IMR-90 (cell line): ENCODE measurements at regions not wholly inside any gene's neighbourhood (a gene's known extent, or its start where the extent isn't known, plus 50 kb on each side); places are given as distances from the start of the nearest gene placed in this dataset.

Experiments
- ATAC-seq: fragments of 200-7000 bp; cut with Tn5 transposase; 2 replicates; pipeline ENCODE4 v1.9.1; 2020; ENCODE audit warnings: low read depth, mild to moderate bottlenecking, moderate library complexity
- BruUV-seq: library from RNA; stranded (reverse); fragments of 400-500 nt; replicated peaks from 2 replicates; lab custom pipeline; 2021; lab: Mats Ljungman, UMichigan
- CTCF ChIA-PET: fragments of 300-600 bp; formaldehyde crosslinking; extraction: SDS; loops from one replicate; lab custom pipeline; 2021; ENCODE audit warnings: antibody characterized with exemption; lab: Yijun Ruan, JAX
- POLR2A ChIA-PET: fragments of 300-600 bp; sonication (Branson Sonifier 250); formaldehyde crosslinking; loops from one replicate; lab custom pipeline; 2022; ENCODE audit warnings: antibody characterized with exemption; ENCODE audit not compliant: unreplicated experiment; lab: Charles Lee
- DNase-seq: peaks from one replicate; pipeline ENCODE4 v3.0.0; 2013
- H2AFZ ChIP-seq: replicated peaks from 2 replicates; pipeline ENCODE3; 2013; ENCODE audit warnings: low read length, mild to moderate bottlenecking; ENCODE audit not compliant: poor library complexity
- H2AK5ac ChIP-seq: 2 replicates; pipeline ENCODE4 v1.6.1; 2013; ENCODE audit warnings: low read depth, low read length, inconsistent platforms
- H2AK9ac ChIP-seq: replicated peaks from 2 replicates; pipeline ENCODE3; 2013; ENCODE audit warnings: mild to moderate bottlenecking, low read depth, low read length, moderate library complexity; ENCODE audit not compliant: poor library complexity
- H2BK120ac ChIP-seq: 2 replicates; pipeline ENCODE4 v1.6.1; 2013; ENCODE audit warnings: low read depth, low read length, inconsistent platforms
- H2BK15ac ChIP-seq: 3 replicates; pipeline ENCODE4 v1.6.1; 2013; ENCODE audit warnings: low read depth, low read length, inconsistent platforms
- H2BK20ac ChIP-seq: 2 replicates; pipeline ENCODE4 v1.6.1; 2013; ENCODE audit warnings: low read depth, mild to moderate bottlenecking, inconsistent platforms, low read length, moderate library complexity
- H2BK5ac ChIP-seq: 2 replicates; pipeline ENCODE4 v1.6.1; 2013; ENCODE audit warnings: mild to moderate bottlenecking, low read depth, low read length, inconsistent platforms; ENCODE audit not compliant: poor library complexity, severe bottlenecking
- H3K14ac ChIP-seq: replicated peaks from 2 replicates; pipeline ENCODE4 v1.6.1; 2013; ENCODE audit warnings: low read depth, low read length, inconsistent platforms
- H3K18ac ChIP-seq: 2 replicates; pipeline ENCODE4 v1.6.1; 2013; ENCODE audit warnings: low read depth, low read length, control low read depth
- H3K23ac ChIP-seq: 2 replicates; pipeline ENCODE4 v1.6.1; 2013; ENCODE audit warnings: low read depth, low read length, inconsistent platforms
- H3K27ac ChIP-seq: 2 replicates; pipeline ENCODE4 v1.5.1; 2013; ENCODE audit warnings: mild to moderate bottlenecking, control low read depth, low read length; ENCODE audit not compliant: insufficient read depth
- H3K27me3 ChIP-seq: 2 replicates; pipeline ENCODE4 v1.6.1; 2013; ENCODE audit warnings: low read length; ENCODE audit not compliant: control insufficient read depth, insufficient read depth
- H3K36me3 ChIP-seq: 2 replicates; pipeline ENCODE4 v1.6.1; 2013; ENCODE audit warnings: low read length, mixed read lengths; ENCODE audit not compliant: control insufficient read depth, insufficient read depth
- H3K4ac ChIP-seq: 2 replicates; pipeline ENCODE4 v1.6.1; 2013; ENCODE audit warnings: low read depth, low read length, inconsistent platforms
- H3K4me1 ChIP-seq: 2 replicates; pipeline ENCODE4 v1.6.1; 2013; ENCODE audit warnings: low read length, mixed read lengths; ENCODE audit not compliant: control insufficient read depth, insufficient read depth
- H3K4me2 ChIP-seq: 2 replicates; pipeline ENCODE4 v1.6.1; 2013; ENCODE audit warnings: low read depth, mild to moderate bottlenecking, control low read depth, low read length, moderate library complexity
- H3K4me3 ChIP-seq: 2 replicates; pipeline ENCODE4 v1.5.1; 2013; ENCODE audit warnings: low read depth, mild to moderate bottlenecking, control low read depth, low read length, moderate library complexity; ENCODE audit not compliant: insufficient read depth
- H3K56ac ChIP-seq: 2 replicates; pipeline ENCODE4 v1.6.1; 2013; ENCODE audit warnings: low read length, inconsistent platforms; ENCODE audit not compliant: insufficient read depth; ENCODE audit errors: extremely low read depth
- H3K79me1 ChIP-seq, 2 experiments: 2 replicates each; pipeline ENCODE4 v1.6.1; 2013; ENCODE audit warnings: low read length in 2 of 2, inconsistent platforms in 1 of 2, low read depth in 1 of 2
- H3K9ac ChIP-seq: 2 replicates; pipeline ENCODE4 v1.6.1; 2013; ENCODE audit warnings: low read depth, low read length, control low read depth
- H3K9me1 ChIP-seq: 2 replicates; pipeline ENCODE4 v1.6.1; 2013; ENCODE audit warnings: low read length, inconsistent platforms; ENCODE audit not compliant: insufficient read depth
- H3K9me3 ChIP-seq: 2 replicates; pipeline ENCODE4 v1.6.1; 2013; ENCODE audit warnings: low read length; ENCODE audit not compliant: control insufficient read depth, insufficient read depth
- H4K20me1 ChIP-seq: 2 replicates; pipeline ENCODE4 v1.6.1; 2013; ENCODE audit warnings: low read length, inconsistent platforms; ENCODE audit not compliant: insufficient read depth
- H4K5ac ChIP-seq: 2 replicates; pipeline ENCODE4 v1.6.1; 2013; ENCODE audit warnings: mild to moderate bottlenecking, low read depth, low read length, control low read depth
- H4K8ac ChIP-seq, 2 experiments: 2 replicates each; pipeline ENCODE4 v1.6.1; 2013; ENCODE audit warnings: low read depth in 2 of 2, low read length in 2 of 2, control low read depth in 1 of 2, inconsistent platforms in 1 of 2
- H4K91ac ChIP-seq: 2 replicates; pipeline ENCODE4 v1.6.1; 2013; ENCODE audit warnings: low read depth, low read length, inconsistent platforms; ENCODE audit not compliant: insufficient read depth
- FOS ChIP-seq: fragments of 150-350 bp; IDR thresholded peaks from 2 replicates; pipeline ENCODE4 v1.6.1; 2016; ENCODE audit warnings: low read depth, low read length
- MAFK ChIP-seq: IDR thresholded peaks from 2 replicates; pipeline ENCODE4 v1.6.1; 2012; ENCODE audit warnings: low read depth, low read length, improper control_type of control experiment
- MAZ ChIP-seq: IDR thresholded peaks from 2 replicates; pipeline ENCODE4 v1.6.1; 2012; ENCODE audit warnings: low read depth, mild to moderate bottlenecking, low read length, improper control_type of control experiment, moderate library complexity, borderline replicate concordance
- POLR2A ChIP-seq: IDR thresholded peaks from 2 replicates; pipeline ENCODE4 v1.6.1; 2012; ENCODE audit warnings: mild to moderate bottlenecking, low read depth, low read length
- RAD21 ChIP-seq: IDR thresholded peaks from 2 replicates; pipeline ENCODE4 v1.6.1; 2012; ENCODE audit warnings: low read length, improper control_type of control experiment
- RCOR1 ChIP-seq: IDR thresholded peaks from 2 replicates; pipeline ENCODE4 v1.6.1; 2012; ENCODE audit warnings: mild to moderate bottlenecking, low read length, improper control_type of control experiment; ENCODE audit not compliant: insufficient replicate concordance
- WGBS, 2 experiments: methylation state at CpG; one replicate each; pipeline versions ENCODE4 v1.1.5 to v1.1.7; 2013; ENCODE audit warnings: missing lambda C conversion rate in 2 of 2; ENCODE audit not compliant: insufficient read length in 1 of 2; ENCODE audit errors: extremely low coverage in 2 of 2; 5-methylcytosine and 5-hydroxymethylcytosine counted together
- dilution Hi-C: fragments of 300-500 bp; cut with HindIII; formaldehyde crosslinking; loops from one replicate; pipeline ENCODE4 v1.14.3; 2018; ENCODE audit warnings: low sequenced_read_pairs; ENCODE audit not compliant: unreplicated experiment
- in situ Hi-C: fragments of 300-500 bp; cut with MboI; formaldehyde crosslinking; loops from 3 replicates; pipeline ENCODE4 v1.14.3; 2019; ENCODE audit warnings: low sequenced_read_pairs, inconsistent platforms, mixed read lengths
- intact Hi-C: fragments of 100-400 bp; cut with micrococcal nuclease; formaldehyde crosslinking; loops from 2 replicates; pipeline ENCODE4 v1.10.0; 2022
- TF ChIP-seq, protein P1 (sequence below): fragments of 150-350 bp; IDR thresholded peaks from 2 replicates; pipeline ENCODE4 v1.6.1; 2017; ENCODE audit warnings: mild to moderate bottlenecking, antibody characterized with exemption, low read length, low read depth
- TF ChIP-seq, protein P2 (sequence below): conservative IDR thresholded peaks from 2 replicates; pipeline ENCODE4 v1.5.1; 2012; ENCODE audit warnings: mild to moderate bottlenecking, low read depth, low read length, improper control_type of control experiment
- TF ChIP-seq, protein P3 (sequence below): fragments of 150-350 bp; IDR thresholded peaks from 2 replicates; pipeline ENCODE4 v1.6.1; 2016; ENCODE audit warnings: low read depth, mild to moderate bottlenecking, low read length, moderate library complexity, borderline replicate concordance

DNA sequence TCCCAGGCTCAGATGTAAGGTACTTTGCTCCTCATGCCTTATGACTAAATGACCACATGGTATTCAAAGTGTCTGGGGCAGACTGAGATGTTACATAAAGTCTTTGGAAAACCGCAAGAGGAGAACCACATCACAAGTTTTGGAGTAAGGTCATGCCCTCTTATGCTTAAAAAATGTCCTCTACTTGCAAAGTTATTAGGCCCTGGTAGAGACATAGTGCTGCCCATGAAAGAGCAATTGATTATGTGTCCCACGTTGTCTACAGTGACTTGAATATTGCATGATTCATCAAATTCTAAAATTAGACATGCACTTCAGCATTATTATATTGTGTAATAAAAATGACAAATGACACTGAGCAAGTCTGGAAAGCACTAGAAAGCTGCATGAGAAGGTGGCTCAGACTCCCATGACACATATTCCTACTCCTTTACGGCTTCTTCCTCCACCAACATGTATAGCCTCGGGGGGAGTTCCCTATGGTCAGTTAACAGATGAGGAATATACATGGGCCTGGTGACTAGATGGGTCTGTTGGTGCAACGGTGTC is 602.6 kb upstream of the VRK2 start:
- Histone ChIP-seq H3K4me2 (no peak overlapping the region), H3K4ac (no peak overlapping the region), H3K23ac (no peak overlapping the region), H2BK15ac (no peak overlapping the region), H4K20me1 (no peaks in the 10 kb centered on the region), H2AK9ac (no peak overlapping the region), H3K9me1 (no peaks in the 10 kb centered on the region), H3K56ac (no peak overlapping the region), H3K27ac (no peak overlapping the region), H2BK120ac (no peak overlapping the region), H4K91ac (no peak overlapping the region), H3K18ac (no peak overlapping the region), H2AFZ (no peak overlapping the region), H3K14ac (no peak overlapping the region), H4K8ac (no peak overlapping the region), H3K4me3 (no peak overlapping the region), H2BK5ac (no peak overlapping the region), H3K27me3 (no peaks in the 10 kb centered on the region), H3K4me1 (no peaks in the 10 kb centered on the region), H4K5ac (no peak overlapping the region), H3K79me1 (no peaks in the 10 kb centered on the region), H2AK5ac (no peak overlapping the region), H3K9me3 (peaks cover 1% of the 10 kb centered on the region; the same call in 1 of the 2 replicates), H2BK20ac (no peak overlapping the region), H3K36me3 (no peaks in the 10 kb centered on the region), H3K9ac (no peak overlapping the region)
- intact Hi-C loops (no loop called here), dilution Hi-C loops (no loop called here), in situ Hi-C loops (no loop called here)
- no peak for TF ChIP-seq MAFK
- no peak for TF ChIP-seq FOS
- TF ChIP-seq POLR2A = no peak
- TF ChIP-seq, protein P1, sequence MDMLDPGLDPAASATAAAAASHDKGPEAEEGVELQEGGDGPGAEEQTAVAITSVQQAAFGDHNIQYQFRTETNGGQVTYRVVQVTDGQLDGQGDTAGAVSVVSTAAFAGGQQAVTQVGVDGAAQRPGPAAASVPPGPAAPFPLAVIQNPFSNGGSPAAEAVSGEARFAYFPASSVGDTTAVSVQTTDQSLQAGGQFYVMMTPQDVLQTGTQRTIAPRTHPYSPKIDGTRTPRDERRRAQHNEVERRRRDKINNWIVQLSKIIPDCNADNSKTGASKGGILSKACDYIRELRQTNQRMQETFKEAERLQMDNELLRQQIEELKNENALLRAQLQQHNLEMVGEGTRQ = no peak
- TF ChIP-seq, protein P2, sequence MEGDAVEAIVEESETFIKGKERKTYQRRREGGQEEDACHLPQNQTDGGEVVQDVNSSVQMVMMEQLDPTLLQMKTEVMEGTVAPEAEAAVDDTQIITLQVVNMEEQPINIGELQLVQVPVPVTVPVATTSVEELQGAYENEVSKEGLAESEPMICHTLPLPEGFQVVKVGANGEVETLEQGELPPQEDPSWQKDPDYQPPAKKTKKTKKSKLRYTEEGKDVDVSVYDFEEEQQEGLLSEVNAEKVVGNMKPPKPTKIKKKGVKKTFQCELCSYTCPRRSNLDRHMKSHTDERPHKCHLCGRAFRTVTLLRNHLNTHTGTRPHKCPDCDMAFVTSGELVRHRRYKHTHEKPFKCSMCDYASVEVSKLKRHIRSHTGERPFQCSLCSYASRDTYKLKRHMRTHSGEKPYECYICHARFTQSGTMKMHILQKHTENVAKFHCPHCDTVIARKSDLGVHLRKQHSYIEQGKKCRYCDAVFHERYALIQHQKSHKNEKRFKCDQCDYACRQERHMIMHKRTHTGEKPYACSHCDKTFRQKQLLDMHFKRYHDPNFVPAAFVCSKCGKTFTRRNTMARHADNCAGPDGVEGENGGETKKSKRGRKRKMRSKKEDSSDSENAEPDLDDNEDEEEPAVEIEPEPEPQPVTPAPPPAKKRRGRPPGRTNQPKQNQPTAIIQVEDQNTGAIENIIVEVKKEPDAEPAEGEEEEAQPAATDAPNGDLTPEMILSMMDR = no peak
- TF ChIP-seq RCOR1 = no peak
- TF ChIP-seq, protein P3, sequence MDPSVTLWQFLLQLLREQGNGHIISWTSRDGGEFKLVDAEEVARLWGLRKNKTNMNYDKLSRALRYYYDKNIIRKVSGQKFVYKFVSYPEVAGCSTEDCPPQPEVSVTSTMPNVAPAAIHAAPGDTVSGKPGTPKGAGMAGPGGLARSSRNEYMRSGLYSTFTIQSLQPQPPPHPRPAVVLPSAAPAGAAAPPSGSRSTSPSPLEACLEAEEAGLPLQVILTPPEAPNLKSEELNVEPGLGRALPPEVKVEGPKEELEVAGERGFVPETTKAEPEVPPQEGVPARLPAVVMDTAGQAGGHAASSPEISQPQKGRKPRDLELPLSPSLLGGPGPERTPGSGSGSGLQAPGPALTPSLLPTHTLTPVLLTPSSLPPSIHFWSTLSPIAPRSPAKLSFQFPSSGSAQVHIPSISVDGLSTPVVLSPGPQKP = no peak
- no peak for TF ChIP-seq RAD21
- no peak for TF ChIP-seq MAZ
- POLR2A ChIA-PET = no interaction called here
- CTCF ChIA-PET = no interaction called here
- WGBS, 2 experiments = no CpG with 5 or more reads among the region's 5 CpGs
- ATAC-seq (no peak), DNase-seq (no peak)
- no TSS peak for BruUV-seq
